PC-9 (cell line): ENCODE measurements at regions not wholly inside any gene's neighbourhood (a gene's known extent, or its start where the extent isn't known, plus 50 kb on each side); places are given as distances from the start of the nearest gene placed in this dataset.

ENCODE experiments used
- BruUV-seq: library from RNA; stranded (reverse); fragments of 400-500 nt; replicated peaks from 2 replicates; lab custom pipeline; 2021; lab: Mats Ljungman, UMichigan
- CTCF ChIA-PET: fragments of 300-600 bp; sonication (Branson Sonifier 250); formaldehyde crosslinking; loops from one replicate; lab custom pipeline; 2022; ENCODE audit warnings: antibody characterized with exemption; lab: Charles Lee
- POLR2A ChIA-PET: fragments of 300-600 bp; sonication (Branson Sonifier 250); formaldehyde crosslinking; loops from one replicate; lab custom pipeline; 2022; ENCODE audit warnings: antibody characterized with exemption; ENCODE audit not compliant: unreplicated experiment; lab: Charles Lee
- DNase-seq, 2 experiments: peaks; one replicate each; pipeline versions ENCODE4 v3.0.0 to v3.0.0-alpha.2; 2015 to 2022; ENCODE audit warnings: mixed read lengths in 1 of 2
- H2AFZ ChIP-seq: fragments of 200-600 bp; sonication (generic); 2 replicates; pipeline ENCODE4 v1.8.1; 2017; ENCODE audit warnings: antibody characterized with exemption
- H3F3A ChIP-seq: fragments of 200-600 bp; sonication (generic); 2 replicates; pipeline ENCODE4 v1.8.1; 2017; ENCODE audit warnings: antibody characterized with exemption, mild to moderate bottlenecking, low read depth; ENCODE audit not compliant: insufficient read depth
- H3K27ac ChIP-seq: fragments of 200-600 bp; sonication (generic); 2 replicates; pipeline ENCODE4 v1.6.1; 2016; ENCODE audit warnings: mixed run types
- H3K27me3 ChIP-seq: fragments of 200-600 bp; sonication (generic); 2 replicates; pipeline ENCODE4 v1.6.1; 2016; ENCODE audit warnings: low read depth, mixed run types; ENCODE audit not compliant: insufficient read depth
- H3K36me3 ChIP-seq: fragments of 200-600 bp; sonication (generic); 2 replicates; pipeline ENCODE4 v1.6.1; 2016; ENCODE audit warnings: low read depth, mixed run types
- H3K4me1 ChIP-seq: fragments of 200-600 bp; sonication (generic); replicated peaks from 2 replicates; pipeline ENCODE4 v1.6.1; 2016; ENCODE audit warnings: mixed run types; ENCODE audit not compliant: insufficient read depth
- H3K4me2 ChIP-seq: fragments of 200-600 bp; sonication (generic); 2 replicates; pipeline ENCODE4 v1.6.1; 2017; ENCODE audit warnings: mixed run types
- H3K4me3 ChIP-seq: fragments of 200-600 bp; sonication (generic); 2 replicates; pipeline ENCODE4 v1.6.1; 2016; ENCODE audit warnings: mixed run types
- H3K79me2 ChIP-seq: fragments of 200-600 bp; sonication (generic); 2 replicates; pipeline ENCODE4 v1.6.1; 2017; ENCODE audit warnings: low read depth, mixed run types
- H3K9me2 ChIP-seq: fragments of 200-600 bp; sonication (generic); 2 replicates; pipeline ENCODE4 v1.8.1; 2017; ENCODE audit warnings: mild to moderate bottlenecking; ENCODE audit not compliant: insufficient read depth
- H3K9me3 ChIP-seq: fragments of 200-600 bp; sonication (generic); 2 replicates; pipeline ENCODE4 v1.8.1; 2016; ENCODE audit warnings: low read depth; ENCODE audit not compliant: insufficient read depth
- H4K20me1 ChIP-seq: fragments of 200-600 bp; sonication (generic); 2 replicates; pipeline ENCODE4 v1.8.1; 2017; ENCODE audit not compliant: insufficient read depth
- CTCF ChIP-seq: fragments of 200-600 bp; sonication (generic); conservative IDR thresholded peaks from 2 replicates; pipeline ENCODE4 v1.6.1; 2017; ENCODE audit warnings: mixed run types, antibody characterized with exemption, mild to moderate bottlenecking, moderate library complexity
- EZH2 ChIP-seq: fragments of 200-600 bp; sonication (generic); IDR thresholded peaks from 2 replicates; pipeline ENCODE4 v1.8.0; 2017; ENCODE audit warnings: antibody characterized with exemption, low read depth
- intact Hi-C: fragments of 100-400 bp; cut with micrococcal nuclease; formaldehyde crosslinking; loops from one replicate; pipeline ENCODE4 v1.10.0; 2022; ENCODE audit not compliant: unreplicated experiment

- Histone ChIP-seq H3K27me3 (no peaks in the 10 kb centered on the region), H3K27ac (no peak overlapping the region), H3K4me3 (no peak overlapping the region), H2AFZ (no peak overlapping the region), H3K9me3 (no peaks in the 10 kb centered on the region), H3K9me2 (no peaks in the 10 kb centered on the region), H3K36me3 (no peaks in the 10 kb centered on the region), H3K4me1 (no peaks in the 10 kb centered on the region), H3K4me2 (no peak overlapping the region), H4K20me1 (no peaks in the 10 kb centered on the region), H3F3A (no peaks in the 10 kb centered on the region), H3K79me2 (no peaks in the 10 kb centered on the region)
- DNase-seq: no peak
- POLR2A ChIA-PET: no interaction called here
- TF ChIP-seq CTCF (no peak), EZH2 (no peak)
- CTCF ChIA-PET: no interaction called here
- intact Hi-C loops: no loop called here
- no TSS peak for BruUV-seq
These were observed 552.6 kb downstream of the MRPL39 start for GRCh38 chr21:25054689-25055088.

DNA sequence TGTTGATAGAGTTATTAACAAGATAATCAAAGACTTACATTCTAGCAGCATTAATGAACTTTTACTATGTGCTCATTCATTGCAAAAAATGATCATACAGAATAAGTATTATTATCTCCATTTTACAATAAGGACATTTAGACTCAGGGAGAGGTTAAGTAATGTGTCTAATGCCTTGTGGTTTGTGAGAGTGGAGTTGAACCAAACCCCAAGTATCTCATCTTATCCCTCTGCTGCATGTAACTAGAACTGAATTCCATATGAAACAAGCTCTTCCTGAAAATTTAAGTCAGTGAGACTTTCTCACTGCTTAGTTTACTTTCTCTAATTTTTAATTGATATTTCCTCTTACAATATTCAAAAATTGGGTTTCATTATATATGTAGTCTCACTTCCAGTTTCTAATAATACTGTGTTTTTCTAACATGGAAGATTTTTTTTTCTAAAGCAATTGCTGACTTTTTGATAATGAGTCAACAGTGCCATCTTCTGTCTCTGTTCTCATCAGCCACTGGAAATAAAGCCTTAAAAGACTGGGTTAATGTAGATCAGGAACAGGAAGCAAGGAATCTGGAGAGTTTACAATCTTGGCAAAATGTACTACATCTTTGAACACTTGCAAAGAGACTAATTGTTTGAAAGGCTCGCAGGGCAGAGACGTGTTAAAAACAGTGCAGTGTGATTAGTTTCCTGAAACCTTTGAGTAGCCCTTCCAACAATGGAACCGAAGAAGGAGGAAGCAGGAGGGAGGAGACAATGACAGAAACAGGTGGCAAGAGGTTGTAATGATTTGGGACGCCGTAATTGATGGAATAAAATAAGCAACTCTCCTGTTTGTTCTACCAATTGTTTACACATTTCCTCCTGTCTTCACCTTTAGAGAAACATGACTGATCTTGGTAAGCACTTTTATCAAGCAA, 567.6 kb downstream of the MRPL39 start:
- POLR2A ChIA-PET: no interaction called here
- no peaks in the 10 kb centered on the region for H3K27me3 ChIP-seq
- H3K27ac ChIP-seq: no peak overlapping the region
- TF ChIP-seq CTCF: no peak
- no peaks in the 10 kb centered on the region for H3F3A ChIP-seq
- H3K79me2 ChIP-seq: no peaks in the 10 kb centered on the region
- BruUV-seq: no TSS peak
- intact Hi-C loops: no loop called here
- H3K4me3 ChIP-seq: no peak overlapping the region
- no peaks in the 10 kb centered on the region for H3K36me3 ChIP-seq
- CTCF ChIA-PET: interaction anchor here (0.7 kb wide), 1 partner anchor 137 kb away, joined by 3 read pairs; no protein-coding TSS in a partner anchor
- no peaks in the 10 kb centered on the region for H3K9me3 ChIP-seq
- H4K20me1 ChIP-seq: no peaks in the 10 kb centered on the region
- no peaks in the 10 kb centered on the region for H3K4me1 ChIP-seq
- H3K9me2 ChIP-seq: no peaks in the 10 kb centered on the region
- no peak overlapping the region for H3K4me2 ChIP-seq
- no peak overlapping the region for H2AFZ ChIP-seq
- no peak for DNase-seq

GRCh38 chr21:25036775-25037174, 570.5 kb downstream of the MRPL39 start:
- Histone ChIP-seq H3K4me2 (no peak overlapping the region), H3K79me2 (no peaks in the 10 kb centered on the region), H3K4me1 (no peaks in the 10 kb centered on the region), H3K27me3 (no peaks in the 10 kb centered on the region), H3K4me3 (no peak overlapping the region), H4K20me1 (no peaks in the 10 kb centered on the region), H3F3A (no peaks in the 10 kb centered on the region), H2AFZ (no peak overlapping the region), H3K36me3 (no peaks in the 10 kb centered on the region), H3K9me3 (no peaks in the 10 kb centered on the region), H3K27ac (no peak overlapping the region), H3K9me2 (no peaks in the 10 kb centered on the region)
- no peak for DNase-seq
- ChIA-PET POLR2A (no interaction called here), CTCF (no interaction called here)
- intact Hi-C loops: no loop called here
- no peak for TF ChIP-seq EZH2
- TF ChIP-seq CTCF: no peak
- BruUV-seq: no TSS peak
